Right lobe of liver (tissue), 4 donors: ENCODE measurements at regions not wholly inside any gene's neighbourhood (a gene's known extent, or its start where the extent isn't known, plus 50 kb on each side); places are given as distances from the start of the nearest gene placed in this dataset.

Source experiments
- CTCF ChIP-seq, 4 donors: fragments of 200-600 bp in 3 of 4; fragments of 450-650 bp in 1 of 4; IDR thresholded peaks; one replicate each; pipeline versions ENCODE4 v1.5.1 to v1.8.0; 2016 to 2022; ENCODE audit warnings: antibody characterized with exemption in 4 of 4, mild to moderate bottlenecking in 2 of 4
- POLR2A ChIP-seq: fragments of 450-650 bp; IDR thresholded peaks from one replicate; pipeline ENCODE4 v1.6.1; 2017; ENCODE audit warnings: antibody characterized with exemption, mild to moderate bottlenecking
- donor health status: DM: no; HTN: no; CAD: no.
- donor health status: DM: no; HTN: no; CAD: no.
- donor health status: DM: no; HTN: yes; CAD: no.

- TF ChIP-seq POLR2A, result no peak
- TF ChIP-seq CTCF (IDR thresholded peaks at IDR 0.05), result no peak
Measured at GRCh38 chr12:13523536-13524307, 327.2 kb downstream of the EMP1 start.
